Activated CD4-positive, alpha-beta T cell treated with anti-CD3 and anti-CD28 coated beads, Interleukin-2, Interleukin-6, amounts not matched to agents 100 ng/mL and 50 ng/mL, durations not matched to agents 16 hours and 8 hours (primary cell): ENCODE measurements at regions not wholly inside any gene's neighbourhood (a gene's known extent, or its start where the extent isn't known, plus 50 kb on each side); places are given as distances from the start of the nearest gene placed in this dataset.
"Not testable (repeated sequence)": the region's sequence is repeated elsewhere in the genome, so short reads cannot be mapped to it uniquely, and the experiment has no call there.

Experiments used
- DNase-seq: peaks from one replicate; pipeline ENCODE4 v3.0.0-alpha.2; 2020

- DNase-seq, result no peak
Measured at GRCh38 chr15:21261965-21262850, 178.1 kb downstream of the POTEB3 start.

- DNase-seq, result no peak
Measured at GRCh38 chr15:21261396-21261964, 178.8 kb downstream of the POTEB3 start.

DNA sequence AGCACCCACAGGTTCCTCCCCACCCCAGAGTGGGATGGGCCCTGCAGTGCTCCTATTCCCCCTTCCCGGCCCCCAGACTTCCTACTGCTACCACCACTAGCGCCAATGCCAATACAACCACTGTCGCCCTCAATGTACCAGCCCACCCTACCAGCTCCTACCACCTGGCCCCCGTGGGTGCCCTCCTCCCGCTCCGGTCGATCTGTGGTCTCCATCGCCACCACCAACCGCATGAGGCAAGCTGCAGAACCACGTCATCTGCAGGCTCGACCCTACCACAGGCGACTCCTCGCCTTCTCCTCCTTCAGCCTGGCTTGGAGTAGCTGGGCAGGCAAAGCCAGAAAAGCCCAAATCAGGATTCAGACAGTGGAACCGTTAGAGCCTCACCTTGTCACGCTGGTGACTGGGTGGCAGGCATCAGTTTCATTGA is 179.3 kb downstream of the POTEB3 start:
- no peak for DNase-seq

GRCh38 chr15:21258635-21259034 is 181.7 kb downstream of the POTEB3 start:
- not testable (repeated sequence) for DNase-seq

GRCh38 chr15:21249508-21250019 is 190.7 kb downstream of the POTEB3 start:
- not testable (repeated sequence) for DNase-seq
